ENCODE measurements at regions not wholly inside any gene's neighbourhood (a gene's known extent, or its start where the extent isn't known, plus 50 kb on each side); places are given as distances from the start of the nearest gene placed in this dataset.

GRCh38 chr13:64767054-64767453, 2463.1 kb downstream of the PCDH9 start:
- TF ChIP-seq CTCF (IDR thresholded peaks at IDR 0.05; ENCODE audit: poor library complexity): no peak
- TF ChIP-seq EZH2 (IDR thresholded peaks at IDR 0.05; ENCODE audit: borderline replicate concordance): no peak

Measured in hepatocyte (in vitro differentiated cells).